ENCODE measurements at regions not wholly inside any gene's neighbourhood (a gene's known extent, or its start where the extent isn't known, plus 50 kb on each side); places are given as distances from the start of the nearest gene placed in this dataset.

DNA sequence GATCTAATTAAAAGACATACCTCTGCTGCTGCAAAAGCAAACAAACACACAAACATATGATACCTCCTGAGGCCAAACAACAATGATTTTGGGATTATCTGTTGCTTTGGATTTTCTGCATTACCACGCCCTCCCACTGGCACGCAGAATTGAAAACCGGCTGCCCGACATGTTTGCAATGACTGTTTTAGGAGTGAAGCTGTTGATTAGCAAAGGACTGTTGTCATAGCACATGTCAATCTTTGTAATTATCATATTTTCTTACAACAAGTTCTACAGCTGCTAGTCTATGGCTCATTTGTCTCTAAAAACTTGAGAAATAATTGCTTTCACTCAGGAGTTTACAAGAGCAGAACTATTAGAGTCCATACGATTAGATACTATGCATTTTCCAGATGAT, 94.4 kb upstream of the MEIS1 start:
- DNase-seq (ENCODE audit: low spot score) (no peak), ATAC-seq (ENCODE audit: low read depth) (no peak)
- H3K27ac ChIP-seq (ENCODE audit: poor library complexity, severe bottlenecking): no peak overlapping the region
- TF ChIP-seq, protein P1, sequence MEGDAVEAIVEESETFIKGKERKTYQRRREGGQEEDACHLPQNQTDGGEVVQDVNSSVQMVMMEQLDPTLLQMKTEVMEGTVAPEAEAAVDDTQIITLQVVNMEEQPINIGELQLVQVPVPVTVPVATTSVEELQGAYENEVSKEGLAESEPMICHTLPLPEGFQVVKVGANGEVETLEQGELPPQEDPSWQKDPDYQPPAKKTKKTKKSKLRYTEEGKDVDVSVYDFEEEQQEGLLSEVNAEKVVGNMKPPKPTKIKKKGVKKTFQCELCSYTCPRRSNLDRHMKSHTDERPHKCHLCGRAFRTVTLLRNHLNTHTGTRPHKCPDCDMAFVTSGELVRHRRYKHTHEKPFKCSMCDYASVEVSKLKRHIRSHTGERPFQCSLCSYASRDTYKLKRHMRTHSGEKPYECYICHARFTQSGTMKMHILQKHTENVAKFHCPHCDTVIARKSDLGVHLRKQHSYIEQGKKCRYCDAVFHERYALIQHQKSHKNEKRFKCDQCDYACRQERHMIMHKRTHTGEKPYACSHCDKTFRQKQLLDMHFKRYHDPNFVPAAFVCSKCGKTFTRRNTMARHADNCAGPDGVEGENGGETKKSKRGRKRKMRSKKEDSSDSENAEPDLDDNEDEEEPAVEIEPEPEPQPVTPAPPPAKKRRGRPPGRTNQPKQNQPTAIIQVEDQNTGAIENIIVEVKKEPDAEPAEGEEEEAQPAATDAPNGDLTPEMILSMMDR (IDR thresholded peaks at IDR 0.05; ENCODE audit: poor library complexity, severe bottlenecking): no peak
- H3K4me3 ChIP-seq (ENCODE audit: severe bottlenecking): no peak overlapping the region
- H3K4me1 ChIP-seq (ENCODE audit: insufficient read depth, poor library complexity, severe bottlenecking): no peaks in the 10 kb centered on the region
- no peaks in the 10 kb centered on the region for H3K9me3 ChIP-seq (ENCODE audit: severe bottlenecking)
- H3K36me3 ChIP-seq (ENCODE audit: low read depth): no peaks in the 10 kb centered on the region
- H3K27me3 ChIP-seq (ENCODE audit: insufficient read depth, poor library complexity, severe bottlenecking): no peaks in the 10 kb centered on the region

- no peaks in the 10 kb centered on the region for H3K4me1 ChIP-seq (ENCODE audit: insufficient read depth, poor library complexity, severe bottlenecking)
Observed at GRCh38 chr2:66334237-66335029, 100.5 kb upstream of the MEIS1 start.

GRCh38 chr2:66331176-66331575, 103.7 kb upstream of the MEIS1 start:
- DNase-seq (ENCODE audit: low spot score): no peak
- peaks cover 7% of the 10 kb centered on the region for H3K27me3 ChIP-seq (ENCODE audit: insufficient read depth, poor library complexity, severe bottlenecking)

More at GRCh38 chr2:66334237-66335029, 100.5 kb upstream of the MEIS1 start:
- TF ChIP-seq, protein P1 (IDR thresholded peaks at IDR 0.05; ENCODE audit: poor library complexity, severe bottlenecking): no peak
- no peaks in the 10 kb centered on the region for H3K9me3 ChIP-seq (ENCODE audit: severe bottlenecking)
- no peak overlapping the region for H3K27ac ChIP-seq (ENCODE audit: poor library complexity, severe bottlenecking)
- DNase-seq (ENCODE audit: low spot score): no peak
- no peak overlapping the region for H3K4me3 ChIP-seq (ENCODE audit: severe bottlenecking)
- ATAC-seq (ENCODE audit: low read depth): peak; percentile 48; the same call in 2 of the 3 replicates
- peaks cover 5% of the 10 kb centered on the region for H3K27me3 ChIP-seq (ENCODE audit: insufficient read depth, poor library complexity, severe bottlenecking)
- no peaks in the 10 kb centered on the region for H3K36me3 ChIP-seq (ENCODE audit: low read depth)

DNA sequence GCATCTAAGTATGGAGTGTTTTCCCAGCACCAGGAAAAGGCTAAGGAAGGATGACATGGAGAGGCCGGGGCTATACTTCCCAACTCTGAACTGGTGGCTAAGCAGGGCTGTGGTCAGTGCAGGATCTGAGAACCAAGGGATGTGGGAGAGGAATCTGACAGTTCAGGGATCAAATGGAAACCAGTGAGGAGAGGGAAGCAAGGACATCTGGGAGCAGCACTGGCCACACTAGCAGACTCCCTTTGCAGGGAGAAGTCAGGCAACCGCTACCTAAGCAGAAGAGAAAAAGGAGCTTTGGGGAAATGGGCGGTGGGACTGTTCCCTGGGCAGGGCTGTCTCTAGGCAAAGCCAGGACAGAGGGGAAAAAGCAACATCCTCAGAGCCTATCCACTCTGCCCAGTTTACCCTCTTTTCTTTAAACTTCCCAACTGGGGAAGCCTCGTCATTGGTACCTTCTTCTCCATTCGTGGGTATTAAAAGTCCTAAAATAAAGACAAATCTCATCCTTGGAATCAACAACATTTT, 105.8 kb upstream of the MEIS1 start:
- no peaks in the 10 kb centered on the region for H3K36me3 ChIP-seq (ENCODE audit: low read depth)
- H3K27me3 ChIP-seq (ENCODE audit: insufficient read depth, poor library complexity, severe bottlenecking): peaks cover 11% of the 10 kb centered on the region
- no peak overlapping the region for H3K27ac ChIP-seq (ENCODE audit: poor library complexity, severe bottlenecking)
- DNase-seq (ENCODE audit: low spot score): no peak
- ATAC-seq (ENCODE audit: low read depth): no peak
- H3K9me3 ChIP-seq (ENCODE audit: severe bottlenecking): no peaks in the 10 kb centered on the region
- no peak overlapping the region for H3K4me3 ChIP-seq (ENCODE audit: severe bottlenecking)
- TF ChIP-seq, protein P1 (IDR thresholded peaks at IDR 0.05; ENCODE audit: poor library complexity, severe bottlenecking): no peak
- H3K4me1 ChIP-seq (ENCODE audit: insufficient read depth, poor library complexity, severe bottlenecking): no peaks in the 10 kb centered on the region

More at GRCh38 chr2:66331176-66331575, 103.7 kb upstream of the MEIS1 start:
- TF ChIP-seq, protein P1 (IDR thresholded peaks at IDR 0.05; ENCODE audit: poor library complexity, severe bottlenecking): no peak
- no peak overlapping the region for H3K27ac ChIP-seq (ENCODE audit: poor library complexity, severe bottlenecking)
- H3K4me3 ChIP-seq (ENCODE audit: severe bottlenecking): no peak overlapping the region
- ATAC-seq (ENCODE audit: low read depth): no peak
- no peaks in the 10 kb centered on the region for H3K9me3 ChIP-seq (ENCODE audit: severe bottlenecking)
- no peaks in the 10 kb centered on the region for H3K4me1 ChIP-seq (ENCODE audit: insufficient read depth, poor library complexity, severe bottlenecking)
- no peaks in the 10 kb centered on the region for H3K36me3 ChIP-seq (ENCODE audit: low read depth)

Data from RWPE2 (cell line).